Thyroid gland (tissue), 4 donors: ENCODE measurements at regions not wholly inside any gene's neighbourhood (a gene's known extent, or its start where the extent isn't known, plus 50 kb on each side); places are given as distances from the start of the nearest gene placed in this dataset.

ENCODE experiments used
- CTCF ChIP-seq, 6 experiments: fragments of 200-600 bp in 3 of 6; fragments of 450-650 bp in 3 of 6; sonication (generic) in 3 of 6; IDR thresholded peaks; one replicate each; pipeline ENCODE4 v1.5.1; 2016 to 2019; ENCODE audit warnings: antibody characterized with exemption in 6 of 6, mild to moderate bottlenecking in 2 of 6, inconsistent platforms in 1 of 6, moderate library complexity in 1 of 6
- POLR2A ChIP-seq, 2 donors: fragments of 450-650 bp; IDR thresholded peaks; one replicate each; pipeline ENCODE4 v1.6.1; 2017; ENCODE audit warnings: antibody characterized with exemption in 2 of 2, mild to moderate bottlenecking in 2 of 2, moderate library complexity in 1 of 2

GRCh38 chr2:156006721-156007618 lies 325.6 kb downstream of the NR4A2 start:
- TF ChIP-seq CTCF (IDR thresholded peaks at IDR 0.05) (no peak), POLR2A (IDR thresholded peaks at IDR 0.05) (no peak)
